Astrocyte (in vitro differentiated cells and primary cell): ENCODE measurements at regions not wholly inside any gene's neighbourhood (a gene's known extent, or its start where the extent isn't known, plus 50 kb on each side); places are given as distances from the start of the nearest gene placed in this dataset.

Source experiments
- EZH2 ChIP-seq: IDR thresholded peaks from 2 replicates; pipeline ENCODE4 v1.6.1; 2012; ENCODE audit warnings: mild to moderate bottlenecking, low read length, inconsistent platforms; ENCODE audit not compliant: insufficient read depth
- TF ChIP-seq, protein P1 (sequence below): IDR thresholded peaks from 2 replicates; pipeline ENCODE4 v1.5.1; 2011; ENCODE audit warnings: low read depth, mild to moderate bottlenecking, inconsistent platforms, low read length, moderate library complexity; ENCODE audit not compliant: insufficient read depth

DNA sequence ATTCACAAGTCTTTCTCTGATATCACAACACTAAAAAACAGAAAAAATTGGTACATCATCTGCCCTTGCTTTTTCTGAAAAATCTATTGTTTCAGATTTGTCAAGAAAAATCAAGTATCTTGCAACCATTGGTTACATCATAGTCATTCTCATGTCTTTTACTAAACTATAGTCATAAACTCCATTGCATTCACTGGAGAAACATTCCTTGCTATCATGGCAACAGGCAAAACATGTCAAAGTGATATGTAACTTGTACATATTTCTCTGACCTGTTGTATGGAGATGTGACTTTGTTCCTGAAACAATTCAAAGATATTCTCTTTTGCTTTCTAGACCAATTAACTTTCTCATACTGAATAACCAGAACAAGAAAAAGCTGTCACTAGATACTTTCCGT is 121.9 kb upstream of the ANK2 start:
- no peak for TF ChIP-seq EZH2
- TF ChIP-seq, protein P1, sequence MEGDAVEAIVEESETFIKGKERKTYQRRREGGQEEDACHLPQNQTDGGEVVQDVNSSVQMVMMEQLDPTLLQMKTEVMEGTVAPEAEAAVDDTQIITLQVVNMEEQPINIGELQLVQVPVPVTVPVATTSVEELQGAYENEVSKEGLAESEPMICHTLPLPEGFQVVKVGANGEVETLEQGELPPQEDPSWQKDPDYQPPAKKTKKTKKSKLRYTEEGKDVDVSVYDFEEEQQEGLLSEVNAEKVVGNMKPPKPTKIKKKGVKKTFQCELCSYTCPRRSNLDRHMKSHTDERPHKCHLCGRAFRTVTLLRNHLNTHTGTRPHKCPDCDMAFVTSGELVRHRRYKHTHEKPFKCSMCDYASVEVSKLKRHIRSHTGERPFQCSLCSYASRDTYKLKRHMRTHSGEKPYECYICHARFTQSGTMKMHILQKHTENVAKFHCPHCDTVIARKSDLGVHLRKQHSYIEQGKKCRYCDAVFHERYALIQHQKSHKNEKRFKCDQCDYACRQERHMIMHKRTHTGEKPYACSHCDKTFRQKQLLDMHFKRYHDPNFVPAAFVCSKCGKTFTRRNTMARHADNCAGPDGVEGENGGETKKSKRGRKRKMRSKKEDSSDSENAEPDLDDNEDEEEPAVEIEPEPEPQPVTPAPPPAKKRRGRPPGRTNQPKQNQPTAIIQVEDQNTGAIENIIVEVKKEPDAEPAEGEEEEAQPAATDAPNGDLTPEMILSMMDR: no peak
